ENCODE measurements at regions not wholly inside any gene's neighbourhood (a gene's known extent, or its start where the extent isn't known, plus 50 kb on each side); places are given as distances from the start of the nearest gene placed in this dataset.
"Not testable (repeated sequence)": the region's sequence is repeated elsewhere in the genome, so short reads cannot be mapped to it uniquely, and the experiment has no call there.

DNA sequence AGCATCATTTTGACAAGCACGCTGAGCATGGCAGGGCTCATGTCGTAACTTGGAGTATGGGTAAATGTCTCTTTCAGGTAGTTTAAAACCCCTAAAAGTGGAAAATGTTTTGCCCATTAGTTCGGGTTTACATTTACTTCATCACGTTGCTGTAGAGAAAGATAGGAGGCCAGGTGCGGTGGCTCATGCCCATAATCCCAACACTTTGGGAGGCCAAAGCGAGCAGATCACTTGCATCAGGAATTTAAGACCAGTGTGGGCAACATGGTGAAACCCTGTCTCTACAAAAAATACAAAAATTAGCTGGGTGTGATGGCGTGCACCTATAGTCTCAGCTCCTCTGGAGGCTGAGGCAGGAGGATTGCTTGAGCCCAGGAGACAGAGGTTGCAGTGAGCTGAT lies 289.6 kb downstream of the GOLGA6L6 start:
- TF ChIP-seq, protein P1, sequence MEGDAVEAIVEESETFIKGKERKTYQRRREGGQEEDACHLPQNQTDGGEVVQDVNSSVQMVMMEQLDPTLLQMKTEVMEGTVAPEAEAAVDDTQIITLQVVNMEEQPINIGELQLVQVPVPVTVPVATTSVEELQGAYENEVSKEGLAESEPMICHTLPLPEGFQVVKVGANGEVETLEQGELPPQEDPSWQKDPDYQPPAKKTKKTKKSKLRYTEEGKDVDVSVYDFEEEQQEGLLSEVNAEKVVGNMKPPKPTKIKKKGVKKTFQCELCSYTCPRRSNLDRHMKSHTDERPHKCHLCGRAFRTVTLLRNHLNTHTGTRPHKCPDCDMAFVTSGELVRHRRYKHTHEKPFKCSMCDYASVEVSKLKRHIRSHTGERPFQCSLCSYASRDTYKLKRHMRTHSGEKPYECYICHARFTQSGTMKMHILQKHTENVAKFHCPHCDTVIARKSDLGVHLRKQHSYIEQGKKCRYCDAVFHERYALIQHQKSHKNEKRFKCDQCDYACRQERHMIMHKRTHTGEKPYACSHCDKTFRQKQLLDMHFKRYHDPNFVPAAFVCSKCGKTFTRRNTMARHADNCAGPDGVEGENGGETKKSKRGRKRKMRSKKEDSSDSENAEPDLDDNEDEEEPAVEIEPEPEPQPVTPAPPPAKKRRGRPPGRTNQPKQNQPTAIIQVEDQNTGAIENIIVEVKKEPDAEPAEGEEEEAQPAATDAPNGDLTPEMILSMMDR (IDR thresholded peaks at IDR 0.05): not testable (repeated sequence)
- TF ChIP-seq POLR2A (IDR thresholded peaks at IDR 0.05; ENCODE audit: low read depth): not testable (repeated sequence)
